ENCODE measurements at regions not wholly inside any gene's neighbourhood (a gene's known extent, or its start where the extent isn't known, plus 50 kb on each side); places are given as distances from the start of the nearest gene placed in this dataset.

- no peak for DNase-seq (ENCODE audit: low read depth)
Measured at GRCh38 chr9:135315572-135315971, 164.0 kb upstream of the PPP1R26 start.

- DNase-seq (ENCODE audit: low read depth): no peak
Measured at GRCh38 chr9:135320331-135320730, 159.3 kb upstream of the PPP1R26 start.

- DNase-seq (ENCODE audit: low read depth): no peak
Measured at GRCh38 chr9:135320943-135321342, 158.6 kb upstream of the PPP1R26 start.

GRCh38 chr9:135321580-135321979, 158.0 kb upstream of the PPP1R26 start:
- no peak for DNase-seq (ENCODE audit: low read depth)

- DNase-seq (ENCODE audit: low read depth): no peak
Measured at GRCh38 chr9:135324329-135324728, 155.3 kb upstream of the PPP1R26 start.

GRCh38 chr9:135326141-135326540, 153.4 kb upstream of the PPP1R26 start:
- no peak for DNase-seq (ENCODE audit: low read depth)

GRCh38 chr9:135326633-135327152, 152.9 kb upstream of the PPP1R26 start:
- no peak for DNase-seq (ENCODE audit: low read depth)

GRCh38 chr9:135328485-135329417, 150.8 kb upstream of the PPP1R26 start:
- no peak for DNase-seq (ENCODE audit: low read depth)

- no peak for DNase-seq (ENCODE audit: low read depth)
Measured at GRCh38 chr9:135329571-135330306, 149.8 kb upstream of the PPP1R26 start.

GRCh38 chr9:135330307-135330631, 149.3 kb upstream of the PPP1R26 start:
- no peak for DNase-seq (ENCODE audit: low read depth)

GRCh38 chr9:135330685-135331590, 148.6 kb upstream of the PPP1R26 start:
- DNase-seq (ENCODE audit: low read depth): no peak

GRCh38 chr9:135332516-135332915, 147.1 kb upstream of the PPP1R26 start:
- DNase-seq (ENCODE audit: low read depth): no peak

GRCh38 chr9:135332979-135333748, 146.4 kb upstream of the PPP1R26 start:
- no peak for DNase-seq (ENCODE audit: low read depth)

GRCh38 chr9:135334953-135335460, 144.6 kb upstream of the PPP1R26 start:
- no peak for DNase-seq (ENCODE audit: low read depth)

- DNase-seq (ENCODE audit: low read depth): no peak
Measured at GRCh38 chr9:135335691-135336181, 143.8 kb upstream of the PPP1R26 start.

GRCh38 chr9:135336722-135337527, 142.7 kb upstream of the PPP1R26 start:
- DNase-seq (ENCODE audit: low read depth): no peak

GRCh38 chr9:135338546-135338945, 141.0 kb upstream of the PPP1R26 start:
- no peak for DNase-seq (ENCODE audit: low read depth)

- no peak for DNase-seq (ENCODE audit: low read depth)
Measured at GRCh38 chr9:135339378-135339973, 140.1 kb upstream of the PPP1R26 start.

- no peak for DNase-seq (ENCODE audit: low read depth)
Measured at GRCh38 chr9:135340143-135340655, 139.4 kb upstream of the PPP1R26 start.

Measured in iris pigment epithelial cell (primary cell).